ENCODE measurements at regions not wholly inside any gene's neighbourhood (a gene's known extent, or its start where the extent isn't known, plus 50 kb on each side); places are given as distances from the start of the nearest gene placed in this dataset.

GRCh38 chr18:51339856-51340255 lies 142.4 kb upstream of the MEX3C start:
- no peak for FAIRE-seq
- intact Hi-C loops (cut with micrococcal nuclease; ENCODE audit: unreplicated experiment): no loop called here
- no peak overlapping the region for H3K27ac ChIP-seq (ENCODE audit: extremely low read length, insufficient read depth, low read length)
- ChIA-PET CTCF (ENCODE audit: low intra/inter-chr PET ratio, low total read pairs) (no interaction called here), POLR2A (no interaction called here)
- no peaks in the 10 kb centered on the region for H3K36me3 ChIP-seq (replicated peaks in 1 of 2; ENCODE audit: control insufficient read depth in 1 of 2, insufficient read depth in 2 of 2, low read length in 2 of 2)
- ATAC-seq: no peak
- no peak overlapping the region for H3K4me2 ChIP-seq (ENCODE audit: low read depth, low read length)
- no peaks in the 10 kb centered on the region for H4K20me1 ChIP-seq (ENCODE audit: insufficient read depth, low read length)
- no peak for DNase-seq (ENCODE audit: low spot score)
- WGBS (ENCODE audit: low lambda C conversion rate): 90% methylated on average over 2 of the region's 2 CpGs
- peaks cover 10% of the 10 kb centered on the region; the same call in 1 of the 2 replicates for H3K4me1 ChIP-seq (ENCODE audit: insufficient read depth, low read length)
- H3K9me3 ChIP-seq (ENCODE audit: low read length): no peaks in the 10 kb centered on the region
- TF ChIP-seq ZNF7 (CRISPR knock-in tag; IDR thresholded peaks at IDR 0.05) (no peak), RFX3 (CRISPR knock-in tag; IDR thresholded peaks at IDR 0.05) (no peak), CCDC6 (CRISPR knock-in tag; IDR thresholded peaks at IDR 0.05) (no peak), THAP9 (CRISPR knock-in tag; IDR thresholded peaks at IDR 0.05; ENCODE audit: borderline replicate concordance) (no peak), ZNF354B (CRISPR knock-in tag; IDR thresholded peaks at IDR 0.05) (no peak), SP140L (CRISPR knock-in tag; IDR thresholded peaks at IDR 0.05; ENCODE audit: borderline replicate concordance) (no peak), MYC (CRISPR knock-in tag; IDR thresholded peaks at IDR 0.05; ENCODE audit: borderline replicate concordance) (no peak), GATA4 (IDR thresholded peaks at IDR 0.05; ENCODE audit: borderline replicate concordance, low read depth) (no peak)
- in situ Hi-C loops (cut with HindIII; ENCODE audit: extremely low pct_ligation_motif_present, low pct_unique_long_range_greater_than_20kb): no loop called here
- no peaks in the 10 kb centered on the region for H3K27me3 ChIP-seq (ENCODE audit: control insufficient read depth in 1 of 2, insufficient read depth in 2 of 2, low read length in 2 of 2)
- no peaks in the 10 kb centered on the region for H3K79me2 ChIP-seq (ENCODE audit: insufficient read depth, low read length)
- no peak overlapping the region for H3K4me3 ChIP-seq (replicated peaks in 1 of 3; ENCODE audit: insufficient read depth in 1 of 3, low read depth in 2 of 3, low read length in 3 of 3)
- no peak overlapping the region for H3K9ac ChIP-seq (ENCODE audit: insufficient read depth, low read depth, low read length)
- no TSS peak for BruUV-seq (replicated peaks)
- no peak overlapping the region for H2AFZ ChIP-seq (ENCODE audit: low read length)

All from HepG2 (cell line).